ENCODE measurements at regions not wholly inside any gene's neighbourhood (a gene's known extent, or its start where the extent isn't known, plus 50 kb on each side); places are given as distances from the start of the nearest gene placed in this dataset.

DNA sequence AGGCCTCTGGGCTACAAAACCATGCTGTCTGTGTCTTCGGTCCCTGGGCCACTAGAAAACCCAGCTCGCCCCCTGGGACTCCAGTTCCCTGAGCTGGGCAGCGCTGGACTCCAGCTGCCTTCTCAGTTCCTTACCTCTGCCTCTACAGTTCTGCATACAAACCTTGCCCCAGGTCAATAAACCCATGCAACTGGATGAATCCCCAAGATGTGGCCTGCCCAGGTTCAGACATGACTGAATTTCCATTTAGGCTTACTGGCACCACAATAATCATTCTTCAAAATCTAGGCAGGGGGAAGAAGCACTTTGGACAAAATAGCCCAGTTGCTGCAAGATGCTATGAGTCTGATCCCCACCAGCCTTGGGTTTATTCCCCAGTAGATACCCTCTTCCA, 159.5 kb downstream of the RRAGC start:
- no peaks in the 10 kb centered on the region for H3K27me3 ChIP-seq
- TF ChIP-seq POLR2AphosphoS5 (IDR thresholded peaks at IDR 0.05; ENCODE audit: insufficient read depth in 1 of 2, low read depth in 1 of 2) (no peak), POLR2A (IDR thresholded peaks at IDR 0.05) (no peak)
- TF ChIP-seq, protein P1, sequence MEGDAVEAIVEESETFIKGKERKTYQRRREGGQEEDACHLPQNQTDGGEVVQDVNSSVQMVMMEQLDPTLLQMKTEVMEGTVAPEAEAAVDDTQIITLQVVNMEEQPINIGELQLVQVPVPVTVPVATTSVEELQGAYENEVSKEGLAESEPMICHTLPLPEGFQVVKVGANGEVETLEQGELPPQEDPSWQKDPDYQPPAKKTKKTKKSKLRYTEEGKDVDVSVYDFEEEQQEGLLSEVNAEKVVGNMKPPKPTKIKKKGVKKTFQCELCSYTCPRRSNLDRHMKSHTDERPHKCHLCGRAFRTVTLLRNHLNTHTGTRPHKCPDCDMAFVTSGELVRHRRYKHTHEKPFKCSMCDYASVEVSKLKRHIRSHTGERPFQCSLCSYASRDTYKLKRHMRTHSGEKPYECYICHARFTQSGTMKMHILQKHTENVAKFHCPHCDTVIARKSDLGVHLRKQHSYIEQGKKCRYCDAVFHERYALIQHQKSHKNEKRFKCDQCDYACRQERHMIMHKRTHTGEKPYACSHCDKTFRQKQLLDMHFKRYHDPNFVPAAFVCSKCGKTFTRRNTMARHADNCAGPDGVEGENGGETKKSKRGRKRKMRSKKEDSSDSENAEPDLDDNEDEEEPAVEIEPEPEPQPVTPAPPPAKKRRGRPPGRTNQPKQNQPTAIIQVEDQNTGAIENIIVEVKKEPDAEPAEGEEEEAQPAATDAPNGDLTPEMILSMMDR (IDR thresholded peaks at IDR 0.05), result no peak
- H3K9me3 ChIP-seq, result no peaks in the 10 kb centered on the region
- no peak overlapping the region for H3K4me3 ChIP-seq
- H3K27ac ChIP-seq, result no peak overlapping the region
- no peaks in the 10 kb centered on the region for H3K36me3 ChIP-seq
- intact Hi-C loops (cut with DNase I), result no loop called here
- DNase-seq (ENCODE audit: extremely low spot score in 2 of 2), result peak in 1 of 2 donors; percentile 11
- no peaks in the 10 kb centered on the region for H3K4me1 ChIP-seq

DNA sequence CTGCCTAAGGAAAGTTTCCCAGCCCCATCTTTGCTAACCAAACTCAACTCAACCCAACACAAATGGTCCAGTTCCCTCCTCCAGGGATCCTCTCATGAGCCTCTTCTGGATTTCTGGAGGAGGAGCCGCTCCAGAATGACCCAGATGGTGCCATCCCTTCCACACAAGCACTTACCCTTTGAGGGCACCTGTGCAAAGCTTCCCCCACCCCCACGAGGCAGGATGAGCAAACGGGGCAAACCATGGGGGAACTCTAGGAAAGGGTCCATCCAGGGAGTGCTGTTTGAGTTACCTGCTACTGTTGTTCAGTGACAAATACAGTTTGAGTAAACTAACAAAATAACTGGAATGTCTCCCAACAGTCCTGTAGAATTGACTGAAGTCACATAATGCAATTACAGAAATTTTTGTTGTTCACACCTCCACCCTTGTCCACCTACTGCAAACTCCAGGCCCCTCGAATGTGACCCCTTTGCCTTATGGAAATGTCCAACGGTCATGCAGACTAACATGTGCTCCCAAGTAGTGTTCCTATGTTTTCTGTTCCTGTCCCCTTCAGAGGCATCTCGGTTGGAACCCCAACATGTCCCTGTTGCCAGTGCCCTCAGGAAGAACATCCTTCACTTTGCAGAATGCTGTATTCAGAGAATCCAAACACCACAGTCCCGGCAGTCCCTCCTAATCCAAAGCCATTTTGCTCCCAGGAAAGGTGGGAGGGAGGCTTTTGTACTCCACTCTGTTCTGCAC, 160.1 kb downstream of the RRAGC start:
- no peaks in the 10 kb centered on the region for H3K9me3 ChIP-seq
- no peaks in the 10 kb centered on the region for H3K36me3 ChIP-seq
- TF ChIP-seq POLR2A (IDR thresholded peaks at IDR 0.05) (no peak), POLR2AphosphoS5 (IDR thresholded peaks at IDR 0.05; ENCODE audit: insufficient read depth in 1 of 2, low read depth in 1 of 2) (no peak)
- TF ChIP-seq, protein P1 (IDR thresholded peaks at IDR 0.05), result no peak
- DNase-seq (ENCODE audit: extremely low spot score in 2 of 2), result peak in 1 of 2 donors; percentile 65
- no peaks in the 10 kb centered on the region for H3K27me3 ChIP-seq
- intact Hi-C loops (cut with DNase I), result no loop called here
- no peaks in the 10 kb centered on the region for H3K4me1 ChIP-seq
- H3K4me3 ChIP-seq, result no peak overlapping the region
- H3K27ac ChIP-seq, result no peak overlapping the region

DNA sequence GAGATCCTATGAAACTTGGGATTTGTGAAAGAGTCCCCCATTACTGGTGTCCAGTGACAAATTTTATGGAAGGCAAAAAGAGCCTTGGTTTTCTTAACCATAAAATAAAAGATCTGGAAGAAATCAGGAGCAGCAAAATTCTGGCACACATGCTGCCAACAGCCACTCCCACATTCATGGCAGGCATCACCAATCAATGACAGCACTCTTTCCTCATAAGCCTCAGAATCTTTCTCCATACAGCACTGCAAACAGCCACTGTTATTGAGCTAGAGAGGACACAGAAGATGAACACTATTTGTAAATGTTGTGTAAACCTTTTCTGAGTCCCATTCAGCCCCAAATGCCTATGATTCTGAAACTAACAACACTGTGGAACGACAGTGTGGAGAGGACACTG, 162.2 kb downstream of the RRAGC start:
- Histone ChIP-seq H3K36me3 (no peaks in the 10 kb centered on the region), H3K9me3 (no peaks in the 10 kb centered on the region), H3K4me1 (no peaks in the 10 kb centered on the region), H3K27ac (no peak overlapping the region), H3K27me3 (no peaks in the 10 kb centered on the region), H3K4me3 (no peak overlapping the region)
- intact Hi-C loops (cut with DNase I), result no loop called here
- peak in 1 of 2 donors; percentile 5 for DNase-seq (ENCODE audit: extremely low spot score in 2 of 2)
- TF ChIP-seq, protein P1 (IDR thresholded peaks at IDR 0.05), result no peak

DNA sequence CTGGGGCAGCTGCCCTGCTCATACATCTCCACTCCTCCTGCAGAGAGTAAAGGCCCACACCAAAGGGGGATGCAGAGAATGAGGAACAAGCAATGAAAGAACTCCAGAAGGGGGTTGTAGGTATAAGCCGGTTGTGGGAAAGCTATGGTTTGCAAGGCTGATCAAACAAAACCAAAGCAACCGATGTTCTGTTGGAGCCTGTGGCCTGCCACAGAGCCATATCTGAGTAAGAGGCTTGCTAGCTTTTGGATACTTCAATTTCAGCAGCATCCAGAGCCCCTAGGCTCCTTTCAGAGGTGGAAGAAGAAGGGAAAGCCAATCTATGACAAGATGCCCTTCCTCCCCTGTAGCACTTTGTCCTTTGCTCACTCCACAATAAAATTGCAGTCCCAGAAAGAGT, 163.2 kb downstream of the RRAGC start:
- Histone ChIP-seq H3K27ac (no peak overlapping the region), H3K36me3 (no peaks in the 10 kb centered on the region), H3K9me3 (no peaks in the 10 kb centered on the region), H3K27me3 (no peaks in the 10 kb centered on the region), H3K4me3 (no peak overlapping the region), H3K4me1 (no peaks in the 10 kb centered on the region)
- TF ChIP-seq, protein P1 (IDR thresholded peaks at IDR 0.05), result no peak
- TF ChIP-seq POLR2AphosphoS5 (IDR thresholded peaks at IDR 0.05; ENCODE audit: insufficient read depth in 1 of 2, low read depth in 1 of 2) (no peak), POLR2A (IDR thresholded peaks at IDR 0.05) (no peak)
- no peak for DNase-seq (ENCODE audit: extremely low spot score in 2 of 2)
- intact Hi-C loops (cut with DNase I), result no loop called here

DNA sequence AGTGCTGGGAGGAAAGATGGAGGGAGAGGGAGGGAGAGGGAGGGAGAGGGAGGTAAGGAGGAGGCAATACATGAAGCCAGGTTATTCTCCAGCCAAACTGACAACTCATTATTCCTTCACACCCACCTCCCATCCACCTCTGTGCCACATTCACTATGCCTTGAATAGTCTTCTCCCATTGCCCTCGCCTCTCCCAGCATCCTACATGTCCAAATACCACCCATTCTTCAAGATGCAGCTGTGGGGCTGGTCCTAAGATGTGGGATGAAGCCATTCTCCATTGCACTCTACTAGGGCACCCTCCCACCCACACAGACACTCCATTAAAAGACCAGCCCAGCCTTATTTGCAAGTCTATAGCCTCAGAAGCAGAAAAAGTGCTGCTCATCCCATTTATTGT, 165.8 kb downstream of the RRAGC start:
- Histone ChIP-seq H3K27ac (no peak overlapping the region), H3K9me3 (no peaks in the 10 kb centered on the region), H3K4me3 (no peak overlapping the region), H3K4me1 (no peaks in the 10 kb centered on the region), H3K36me3 (no peaks in the 10 kb centered on the region), H3K27me3 (no peaks in the 10 kb centered on the region)
- TF ChIP-seq POLR2A (IDR thresholded peaks at IDR 0.05), result no peak
- TF ChIP-seq, protein P1 (IDR thresholded peaks at IDR 0.05), result no peak
- DNase-seq (ENCODE audit: extremely low spot score in 2 of 2), result peak in 1 of 2 donors; percentile 27
- intact Hi-C loops (cut with DNase I), result no loop called here

Data from vagina (tissue), 2 donors.